ENCODE measurements at regions not wholly inside any gene's neighbourhood (a gene's known extent, or its start where the extent isn't known, plus 50 kb on each side); places are given as distances from the start of the nearest gene placed in this dataset.

- DNase-seq (ENCODE audit: low spot score): no peak
These were observed 371.9 kb upstream of the TBL1XR1 start for GRCh38 chr3:177569193-177569592.

- DNase-seq (ENCODE audit: low spot score): no peak
These were observed 372.8 kb upstream of the TBL1XR1 start for GRCh38 chr3:177569875-177570657.

GRCh38 chr3:177571271-177571943 lies 374.1 kb upstream of the TBL1XR1 start:
- no peak for DNase-seq (ENCODE audit: low spot score)

GRCh38 chr3:177571944-177572315 lies 374.6 kb upstream of the TBL1XR1 start:
- DNase-seq (ENCODE audit: low spot score): no peak

- peak; percentile 56 for DNase-seq (ENCODE audit: low spot score)
These were observed 377.1 kb upstream of the TBL1XR1 start for GRCh38 chr3:177574222-177574856.

GRCh38 chr3:177576746-177577145 lies 379.5 kb upstream of the TBL1XR1 start:
- no peak for DNase-seq (ENCODE audit: low spot score)

GRCh38 chr3:177578488-177578887 lies 381.2 kb upstream of the TBL1XR1 start:
- DNase-seq (ENCODE audit: low spot score): no peak

GRCh38 chr3:177579419-177579818 lies 382.1 kb upstream of the TBL1XR1 start:
- no peak for DNase-seq (ENCODE audit: low spot score)

GRCh38 chr3:177580437-177580836 lies 383.2 kb upstream of the TBL1XR1 start:
- no peak for DNase-seq (ENCODE audit: low spot score)

GRCh38 chr3:177585271-177585670 lies 388.0 kb upstream of the TBL1XR1 start:
- DNase-seq (ENCODE audit: low spot score): no peak

GRCh38 chr3:177589041-177589650 lies 391.9 kb upstream of the TBL1XR1 start:
- no peak for DNase-seq (ENCODE audit: low spot score)

- DNase-seq (ENCODE audit: low spot score): no peak
These were observed 392.7 kb upstream of the TBL1XR1 start for GRCh38 chr3:177589911-177590381.

GRCh38 chr3:177590826-177591225 lies 393.5 kb upstream of the TBL1XR1 start:
- DNase-seq (ENCODE audit: low spot score): no peak

GRCh38 chr3:177591379-177591778 lies 394.1 kb upstream of the TBL1XR1 start:
- peak; percentile 69 for DNase-seq (ENCODE audit: low spot score)

GRCh38 chr3:177594096-177594495 lies 396.8 kb upstream of the TBL1XR1 start:
- no peak for DNase-seq (ENCODE audit: low spot score)

- no peak for DNase-seq (ENCODE audit: low spot score)
These were observed 398.4 kb upstream of the TBL1XR1 start for GRCh38 chr3:177595530-177596188.

GRCh38 chr3:177596248-177596815 lies 399.1 kb upstream of the TBL1XR1 start:
- no peak for DNase-seq (ENCODE audit: low spot score)

GRCh38 chr3:177596816-177597271 lies 399.6 kb upstream of the TBL1XR1 start:
- DNase-seq (ENCODE audit: low spot score): no peak

- no peak for DNase-seq (ENCODE audit: low spot score)
These were observed 400.2 kb upstream of the TBL1XR1 start for GRCh38 chr3:177597311-177598096.

- DNase-seq (ENCODE audit: low spot score): no peak
These were observed 401.0 kb upstream of the TBL1XR1 start for GRCh38 chr3:177598097-177598833.
